Activated naive CD4-positive, alpha-beta T cell treated with anti-CD3 and anti-CD28 coated beads for 36 hours (primary cell): ENCODE measurements at regions not wholly inside any gene's neighbourhood (a gene's known extent, or its start where the extent isn't known, plus 50 kb on each side); places are given as distances from the start of the nearest gene placed in this dataset.

ENCODE experiments used
- CTCF ChIA-PET: fragments of 350-600 bp; sonication (Branson Sonifier 250); formaldehyde crosslinking; loops from one replicate; lab custom pipeline; 2021; ENCODE audit warnings: antibody characterized with exemption; lab: Charles Lee
- DNase-seq: peaks from one replicate; pipeline ENCODE4 v3.0.0-alpha.2; 2020
- H3K27ac Mint-ChIP-seq: one replicate; pipeline ENCODE4 v1.8.0; 2021; ENCODE audit warnings: mild to moderate bottlenecking, mixed read lengths
- H3K27me3 Mint-ChIP-seq: one replicate; pipeline ENCODE4 v1.8.0; 2021; ENCODE audit warnings: low read depth, mixed read lengths
- H3K36me3 Mint-ChIP-seq: one replicate; pipeline ENCODE4 v1.8.0; 2021; ENCODE audit warnings: low read depth, mixed read lengths
- H3K4me1 Mint-ChIP-seq: one replicate; pipeline ENCODE4 v1.8.0; 2021; ENCODE audit warnings: low read depth, mixed read lengths
- H3K4me3 Mint-ChIP-seq: one replicate; pipeline ENCODE4 v1.8.0; 2021; ENCODE audit warnings: mild to moderate bottlenecking, moderate library complexity, mixed read lengths
- H3K9me3 Mint-ChIP-seq: one replicate; pipeline ENCODE4 v1.8.0; 2021; ENCODE audit warnings: mixed read lengths
- intact Hi-C: fragments of 100-400 bp; cut with micrococcal nuclease; formaldehyde crosslinking; loops from one replicate; pipeline ENCODE4 v1.15.1; 2023

DNA sequence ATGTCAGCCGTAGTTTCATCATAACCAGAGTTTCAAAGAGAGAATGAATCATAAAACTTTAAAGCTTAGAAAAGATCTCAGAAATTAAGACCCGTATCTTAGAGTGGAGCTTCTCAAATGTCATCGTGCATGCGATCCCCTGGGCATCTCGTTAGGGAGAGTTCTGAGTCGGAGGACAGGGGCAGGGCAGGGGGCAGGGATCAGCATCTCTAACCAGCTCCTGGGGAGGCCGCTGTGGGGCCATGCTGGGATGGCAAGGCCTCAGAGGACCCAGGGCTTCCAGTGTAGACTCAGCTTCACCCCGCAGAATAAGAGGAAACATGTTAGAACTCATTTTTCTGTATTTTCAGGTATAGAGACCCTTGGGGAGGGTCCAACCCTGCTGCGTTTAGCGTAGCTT lies 72.0 kb upstream of the AFDN start:
- Mint-ChIP-seq H3K27me3 (no peaks in the 10 kb centered on the region), H3K27ac (no peak overlapping the region), H3K9me3 (no peaks in the 10 kb centered on the region), H3K4me3 (no peak overlapping the region), H3K4me1 (no peaks in the 10 kb centered on the region), H3K36me3 (no peaks in the 10 kb centered on the region)
- CTCF ChIA-PET = no interaction called here
- DNase-seq = no peak
- intact Hi-C loops = no loop called here

DNA sequence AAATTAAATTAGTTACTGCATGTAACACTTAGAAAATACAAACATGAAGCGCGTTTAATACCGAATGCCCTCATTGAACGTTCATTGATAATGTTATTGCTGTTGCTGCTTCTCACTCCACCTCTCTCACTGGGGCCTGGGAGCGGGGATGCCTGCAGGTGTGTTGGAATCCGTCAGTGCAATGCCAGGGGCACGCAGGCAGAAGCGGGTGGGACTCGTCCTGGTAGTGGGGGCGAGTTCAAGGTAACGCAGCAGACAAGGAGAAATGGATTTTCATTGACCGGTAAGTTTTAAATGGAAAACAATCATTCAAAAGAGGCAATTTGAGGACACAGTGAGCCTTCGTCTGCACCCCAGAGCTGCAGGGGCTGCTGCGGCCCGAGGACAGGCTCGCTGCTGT lies 71.2 kb upstream of the AFDN start:
- Mint-ChIP-seq H3K27me3 (no peaks in the 10 kb centered on the region), H3K27ac (no peak overlapping the region), H3K9me3 (no peaks in the 10 kb centered on the region), H3K36me3 (no peaks in the 10 kb centered on the region), H3K4me3 (no peak overlapping the region), H3K4me1 (no peaks in the 10 kb centered on the region)
- no peak for DNase-seq
- intact Hi-C loops = no loop called here
- CTCF ChIA-PET = no interaction called here

DNA sequence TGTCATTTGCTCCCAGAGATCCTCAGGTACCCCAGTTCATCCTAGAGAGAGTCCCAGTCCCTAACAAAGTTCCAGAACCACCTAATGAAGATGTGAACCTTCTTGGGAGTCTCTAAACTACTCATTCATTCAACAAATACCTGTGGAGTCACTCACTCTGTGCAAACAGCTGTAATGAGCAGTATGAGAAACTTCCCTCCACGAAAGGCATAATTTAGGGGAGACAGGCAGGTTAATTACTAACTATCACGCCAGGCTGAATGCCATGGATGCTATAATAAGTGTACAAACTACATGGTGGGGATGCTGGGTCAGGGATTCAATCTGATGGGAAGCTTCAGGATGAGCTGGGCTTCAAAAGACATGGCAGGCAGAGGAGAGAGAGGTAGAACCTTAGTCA lies 70.1 kb upstream of the AFDN start:
- H3K36me3 Mint-ChIP-seq = no peaks in the 10 kb centered on the region
- CTCF ChIA-PET = no interaction called here
- no peaks in the 10 kb centered on the region for H3K27me3 Mint-ChIP-seq
- no peak overlapping the region for H3K27ac Mint-ChIP-seq
- H3K4me1 Mint-ChIP-seq = no peaks in the 10 kb centered on the region
- intact Hi-C loops = no loop called here
- no peaks in the 10 kb centered on the region for H3K9me3 Mint-ChIP-seq
- no peak for DNase-seq
- H3K4me3 Mint-ChIP-seq = no peak overlapping the region

DNA sequence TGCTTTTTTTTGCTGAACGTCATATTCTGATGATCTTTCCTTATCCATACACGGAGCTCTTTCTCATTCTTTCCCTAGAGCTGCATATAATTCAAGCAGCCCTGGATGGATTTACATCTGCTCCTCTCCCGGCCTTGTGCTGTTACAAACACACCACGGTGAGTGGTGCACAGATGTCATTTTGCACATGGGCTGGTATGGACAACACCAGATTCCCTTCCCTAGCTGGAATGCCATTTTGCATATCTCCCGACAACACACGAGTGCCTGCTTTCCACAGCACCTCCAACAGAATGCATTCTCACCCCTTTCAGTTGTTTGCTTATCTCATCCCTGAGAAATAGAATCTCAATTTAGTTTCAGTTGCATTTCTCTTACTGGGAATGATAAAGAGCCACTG lies 69.5 kb upstream of the AFDN start:
- no peaks in the 10 kb centered on the region for H3K4me1 Mint-ChIP-seq
- no peak overlapping the region for H3K27ac Mint-ChIP-seq
- no peak overlapping the region for H3K4me3 Mint-ChIP-seq
- CTCF ChIA-PET = no interaction called here
- intact Hi-C loops = no loop called here
- no peaks in the 10 kb centered on the region for H3K27me3 Mint-ChIP-seq
- no peak for DNase-seq
- H3K36me3 Mint-ChIP-seq = no peaks in the 10 kb centered on the region
- H3K9me3 Mint-ChIP-seq = no peaks in the 10 kb centered on the region

DNA sequence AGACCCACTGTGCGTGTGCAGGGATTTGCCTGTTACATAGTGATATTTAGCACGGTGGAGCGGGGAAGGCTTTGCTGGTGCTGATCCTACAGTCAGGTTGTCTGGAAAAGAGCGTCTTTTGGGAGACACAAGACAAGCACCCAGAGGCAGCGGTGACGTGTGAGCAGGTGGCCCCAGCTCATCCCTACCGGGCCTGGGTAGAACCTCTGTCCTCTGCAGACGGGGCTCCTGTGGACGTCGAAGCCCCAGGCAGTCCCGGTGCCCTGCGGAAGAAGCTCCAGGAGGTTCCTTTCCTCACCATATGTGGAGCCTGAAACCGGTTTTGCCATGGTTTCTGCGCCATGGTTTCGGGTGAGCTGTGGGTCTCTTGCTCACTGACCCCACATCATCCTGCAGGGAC lies 68.9 kb upstream of the AFDN start:
- intact Hi-C loops = no loop called here
- Mint-ChIP-seq H3K9me3 (no peaks in the 10 kb centered on the region), H3K27ac (no peak overlapping the region), H3K27me3 (no peaks in the 10 kb centered on the region), H3K36me3 (no peaks in the 10 kb centered on the region), H3K4me1 (no peaks in the 10 kb centered on the region), H3K4me3 (no peak overlapping the region)
- CTCF ChIA-PET = no interaction called here
- DNase-seq = no peak

GRCh38 chr6:167758309-167759023 lies 68.2 kb upstream of the AFDN start:
- intact Hi-C loops = no loop called here
- no peaks in the 10 kb centered on the region for H3K27me3 Mint-ChIP-seq
- CTCF ChIA-PET = interaction anchor here (0.6 kb wide), 1 partner anchor 56 kb away, joined by 3 read pairs; no protein-coding TSS in a partner anchor
- no peaks in the 10 kb centered on the region for H3K4me1 Mint-ChIP-seq
- no peaks in the 10 kb centered on the region for H3K9me3 Mint-ChIP-seq
- DNase-seq = no peak
- H3K4me3 Mint-ChIP-seq = no peak overlapping the region
- no peak overlapping the region for H3K27ac Mint-ChIP-seq
- no peaks in the 10 kb centered on the region for H3K36me3 Mint-ChIP-seq

DNA sequence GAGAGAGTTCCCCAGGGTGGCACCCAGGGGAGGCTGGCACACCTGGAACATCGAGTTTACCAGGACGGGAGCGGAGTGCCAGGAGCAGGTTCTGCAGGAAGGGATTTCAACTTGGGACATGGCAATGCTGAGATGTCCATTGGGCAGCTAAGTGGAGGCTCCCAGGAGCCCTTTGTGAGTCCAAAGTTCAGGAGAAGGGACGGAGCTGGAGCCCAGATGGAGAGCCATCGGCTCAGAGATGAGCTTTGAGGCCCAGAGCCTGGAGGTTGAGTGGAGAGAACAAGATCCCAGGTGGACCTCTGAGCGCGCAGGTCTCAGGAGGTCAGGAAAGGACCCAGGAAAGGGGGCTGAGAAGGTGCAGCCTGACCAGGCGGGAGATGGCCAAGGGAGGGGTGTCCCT lies 67.5 kb upstream of the AFDN start:
- no peak overlapping the region for H3K27ac Mint-ChIP-seq
- CTCF ChIA-PET = interaction anchor here (0.6 kb wide), 1 partner anchor 57 kb away, joined by 3 read pairs; no protein-coding TSS in a partner anchor
- H3K36me3 Mint-ChIP-seq = no peaks in the 10 kb centered on the region
- H3K9me3 Mint-ChIP-seq = no peaks in the 10 kb centered on the region
- H3K4me1 Mint-ChIP-seq = no peaks in the 10 kb centered on the region
- intact Hi-C loops = no loop called here
- H3K4me3 Mint-ChIP-seq = no peak overlapping the region
- DNase-seq = no peak
- no peaks in the 10 kb centered on the region for H3K27me3 Mint-ChIP-seq

DNA sequence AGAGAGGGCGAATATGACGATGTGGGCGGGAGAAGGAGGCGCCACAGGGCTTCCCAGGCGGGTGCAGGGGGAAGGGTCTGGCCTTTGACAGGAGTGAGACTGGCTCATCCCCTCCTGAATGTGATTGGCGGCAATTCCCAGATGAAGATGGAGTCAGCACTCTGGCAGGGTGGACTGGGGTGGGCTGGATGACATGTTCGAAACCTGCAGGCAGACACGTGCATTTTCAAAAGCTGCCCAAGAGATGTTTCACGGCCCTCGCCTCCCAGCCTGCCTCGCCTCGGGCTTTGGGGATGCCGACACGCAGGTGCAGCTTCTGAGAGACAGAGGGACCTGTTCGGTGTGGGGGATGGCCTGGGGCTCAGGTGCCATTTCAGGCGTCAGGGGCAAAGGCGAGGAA lies 66.8 kb upstream of the AFDN start:
- Mint-ChIP-seq H3K9me3 (no peaks in the 10 kb centered on the region), H3K36me3 (no peaks in the 10 kb centered on the region), H3K27ac (no peak overlapping the region), H3K4me3 (no peak overlapping the region), H3K27me3 (no peaks in the 10 kb centered on the region), H3K4me1 (no peaks in the 10 kb centered on the region)
- no peak for DNase-seq
- CTCF ChIA-PET = no interaction called here
- intact Hi-C loops = no loop called here

DNA sequence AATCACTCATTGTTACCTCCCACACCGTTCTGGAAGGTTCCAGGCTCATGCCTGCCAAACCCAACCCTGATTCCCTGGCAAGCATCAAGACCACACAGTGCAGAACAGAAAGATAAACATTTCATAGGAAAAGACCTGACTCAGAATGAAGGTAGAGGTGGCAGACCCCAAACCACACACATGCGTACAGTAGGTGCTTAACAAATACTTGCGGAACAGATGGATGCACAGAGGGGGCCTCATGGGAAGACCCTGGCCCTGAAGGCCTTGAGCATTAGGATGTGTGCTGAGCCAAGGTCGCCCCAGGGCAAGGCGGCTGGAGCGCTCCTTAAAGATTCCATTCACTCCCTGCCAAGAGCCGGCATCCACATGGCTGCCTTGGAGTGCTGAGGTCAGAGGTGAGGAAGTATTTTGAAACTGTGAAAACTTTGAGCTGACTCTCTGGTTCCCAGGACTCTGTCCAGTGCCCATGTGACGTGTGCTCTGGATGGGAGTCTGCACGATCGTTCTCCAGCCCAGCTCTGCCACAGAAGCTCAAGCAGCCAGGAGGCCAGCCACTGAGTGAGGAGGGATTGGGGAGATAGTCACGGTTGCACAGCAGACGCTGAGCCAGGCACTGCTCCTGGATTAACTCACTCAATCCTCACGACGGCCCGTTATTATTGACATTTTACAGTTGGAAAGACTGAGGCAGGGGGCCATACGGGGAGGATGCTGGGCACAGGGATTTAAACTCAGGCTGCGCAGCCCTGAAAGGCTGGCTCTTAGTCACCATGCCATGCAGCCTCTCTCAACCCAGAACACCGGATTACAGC lies 65.5 kb upstream of the AFDN start:
- CTCF ChIA-PET = no interaction called here
- no peak overlapping the region for H3K27ac Mint-ChIP-seq
- no peaks in the 10 kb centered on the region for H3K27me3 Mint-ChIP-seq
- H3K4me3 Mint-ChIP-seq = no peak overlapping the region
- intact Hi-C loops = no loop called here
- no peaks in the 10 kb centered on the region for H3K4me1 Mint-ChIP-seq
- H3K36me3 Mint-ChIP-seq = no peaks in the 10 kb centered on the region
- no peak for DNase-seq
- H3K9me3 Mint-ChIP-seq = no peaks in the 10 kb centered on the region

GRCh38 chr6:167761794-167762258 lies 64.9 kb upstream of the AFDN start:
- H3K4me3 Mint-ChIP-seq = no peak overlapping the region
- H3K9me3 Mint-ChIP-seq = no peaks in the 10 kb centered on the region
- H3K27ac Mint-ChIP-seq = no peak overlapping the region
- CTCF ChIA-PET = no interaction called here
- no peaks in the 10 kb centered on the region for H3K27me3 Mint-ChIP-seq
- DNase-seq = no peak
- intact Hi-C loops = no loop called here
- no peaks in the 10 kb centered on the region for H3K36me3 Mint-ChIP-seq
- H3K4me1 Mint-ChIP-seq = no peaks in the 10 kb centered on the region

GRCh38 chr6:167762259-167762962 lies 64.3 kb upstream of the AFDN start:
- H3K27me3 Mint-ChIP-seq = no peaks in the 10 kb centered on the region
- H3K27ac Mint-ChIP-seq = no peak overlapping the region
- H3K36me3 Mint-ChIP-seq = no peaks in the 10 kb centered on the region
- H3K4me3 Mint-ChIP-seq = no peak overlapping the region
- DNase-seq = no peak
- CTCF ChIA-PET = no interaction called here
- H3K4me1 Mint-ChIP-seq = no peaks in the 10 kb centered on the region
- intact Hi-C loops = no loop called here
- H3K9me3 Mint-ChIP-seq = no peaks in the 10 kb centered on the region

GRCh38 chr6:167763056-167763944 lies 63.4 kb upstream of the AFDN start:
- H3K4me1 Mint-ChIP-seq = no peaks in the 10 kb centered on the region

More at GRCh38 chr6:167763056-167763944, 63.4 kb upstream of the AFDN start:
- no peaks in the 10 kb centered on the region for H3K36me3 Mint-ChIP-seq
- no peaks in the 10 kb centered on the region for H3K9me3 Mint-ChIP-seq
- intact Hi-C loops = no loop called here
- DNase-seq = no peak
- no peak overlapping the region for H3K4me3 Mint-ChIP-seq
- no peak overlapping the region for H3K27ac Mint-ChIP-seq
- H3K27me3 Mint-ChIP-seq = peaks cover 5% of the 10 kb centered on the region
- CTCF ChIA-PET = no interaction called here
